OCI-LY3 (cell line): ENCODE measurements at regions not wholly inside any gene's neighbourhood (a gene's known extent, or its start where the extent isn't known, plus 50 kb on each side); places are given as distances from the start of the nearest gene placed in this dataset.

Source experiments
- EZH2phosphoT487 ChIP-seq: fragments of 200-600 bp; shearing (Covaris generic); IDR thresholded peaks from 2 replicates; pipeline ENCODE4 v1.6.1; 2018; ENCODE audit warnings: antibody characterized with exemption, mixed run types, low read depth
- TF ChIP-seq, protein P1 (sequence below): fragments of 200-600, 300-600 bp; sonication (generic); IDR thresholded peaks from 2 replicates; pipeline ENCODE4 v1.5.1; 2014; ENCODE audit warnings: antibody characterized with exemption, low read length, low read depth

DNA sequence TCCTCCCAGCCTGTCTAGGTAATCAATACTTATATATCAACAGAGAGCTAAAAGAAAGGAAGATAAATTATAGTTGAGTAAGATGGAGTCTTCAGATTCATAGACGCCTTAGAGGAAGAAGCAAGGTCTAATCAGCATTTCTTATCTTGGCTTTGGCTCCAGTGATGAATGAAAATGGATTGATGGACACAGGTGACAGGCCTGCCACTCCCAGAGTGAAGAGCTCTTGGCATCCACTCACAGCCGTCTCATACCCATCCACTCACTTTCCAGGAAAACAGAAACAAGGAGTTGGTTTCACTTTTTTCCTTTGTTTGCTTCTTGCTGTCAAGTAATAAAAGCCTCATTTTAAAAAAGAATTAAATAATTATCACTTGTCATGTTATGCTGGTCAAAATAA lies 168.2 kb downstream of the MFSD1 start:
- TF ChIP-seq, protein P1, sequence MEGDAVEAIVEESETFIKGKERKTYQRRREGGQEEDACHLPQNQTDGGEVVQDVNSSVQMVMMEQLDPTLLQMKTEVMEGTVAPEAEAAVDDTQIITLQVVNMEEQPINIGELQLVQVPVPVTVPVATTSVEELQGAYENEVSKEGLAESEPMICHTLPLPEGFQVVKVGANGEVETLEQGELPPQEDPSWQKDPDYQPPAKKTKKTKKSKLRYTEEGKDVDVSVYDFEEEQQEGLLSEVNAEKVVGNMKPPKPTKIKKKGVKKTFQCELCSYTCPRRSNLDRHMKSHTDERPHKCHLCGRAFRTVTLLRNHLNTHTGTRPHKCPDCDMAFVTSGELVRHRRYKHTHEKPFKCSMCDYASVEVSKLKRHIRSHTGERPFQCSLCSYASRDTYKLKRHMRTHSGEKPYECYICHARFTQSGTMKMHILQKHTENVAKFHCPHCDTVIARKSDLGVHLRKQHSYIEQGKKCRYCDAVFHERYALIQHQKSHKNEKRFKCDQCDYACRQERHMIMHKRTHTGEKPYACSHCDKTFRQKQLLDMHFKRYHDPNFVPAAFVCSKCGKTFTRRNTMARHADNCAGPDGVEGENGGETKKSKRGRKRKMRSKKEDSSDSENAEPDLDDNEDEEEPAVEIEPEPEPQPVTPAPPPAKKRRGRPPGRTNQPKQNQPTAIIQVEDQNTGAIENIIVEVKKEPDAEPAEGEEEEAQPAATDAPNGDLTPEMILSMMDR: no peak
- TF ChIP-seq EZH2phosphoT487: no peak
